ENCODE measurements at regions not wholly inside any gene's neighbourhood (a gene's known extent, or its start where the extent isn't known, plus 50 kb on each side); places are given as distances from the start of the nearest gene placed in this dataset.

DNA sequence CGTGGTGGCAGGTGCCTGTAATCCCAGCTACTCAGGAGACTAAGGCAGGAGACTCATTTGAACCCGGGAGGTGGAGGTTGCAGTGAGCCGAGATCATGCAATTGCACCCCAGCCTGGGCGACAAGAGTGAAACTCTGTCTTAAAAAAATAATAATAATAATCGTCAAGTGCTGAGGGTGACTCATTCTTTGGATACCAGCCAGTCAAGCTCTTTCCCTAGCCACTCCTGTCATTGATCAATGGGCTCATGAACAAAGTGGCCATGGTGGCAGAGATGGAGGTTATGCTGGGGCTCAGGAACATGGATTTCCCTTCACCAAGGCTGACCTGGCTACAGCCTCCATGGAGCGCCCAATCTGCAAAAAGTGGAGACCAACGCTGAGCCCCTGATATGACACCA lies 94.5 kb upstream of the HAAO start:
- H3K9me3 Mint-ChIP-seq (ENCODE audit: low read depth, unreplicated experiment), result peaks cover 3% of the 10 kb centered on the region
- no peaks in the 10 kb centered on the region for H3K27me3 Mint-ChIP-seq (ENCODE audit: unreplicated experiment)
- TF ChIP-seq, protein P1, sequence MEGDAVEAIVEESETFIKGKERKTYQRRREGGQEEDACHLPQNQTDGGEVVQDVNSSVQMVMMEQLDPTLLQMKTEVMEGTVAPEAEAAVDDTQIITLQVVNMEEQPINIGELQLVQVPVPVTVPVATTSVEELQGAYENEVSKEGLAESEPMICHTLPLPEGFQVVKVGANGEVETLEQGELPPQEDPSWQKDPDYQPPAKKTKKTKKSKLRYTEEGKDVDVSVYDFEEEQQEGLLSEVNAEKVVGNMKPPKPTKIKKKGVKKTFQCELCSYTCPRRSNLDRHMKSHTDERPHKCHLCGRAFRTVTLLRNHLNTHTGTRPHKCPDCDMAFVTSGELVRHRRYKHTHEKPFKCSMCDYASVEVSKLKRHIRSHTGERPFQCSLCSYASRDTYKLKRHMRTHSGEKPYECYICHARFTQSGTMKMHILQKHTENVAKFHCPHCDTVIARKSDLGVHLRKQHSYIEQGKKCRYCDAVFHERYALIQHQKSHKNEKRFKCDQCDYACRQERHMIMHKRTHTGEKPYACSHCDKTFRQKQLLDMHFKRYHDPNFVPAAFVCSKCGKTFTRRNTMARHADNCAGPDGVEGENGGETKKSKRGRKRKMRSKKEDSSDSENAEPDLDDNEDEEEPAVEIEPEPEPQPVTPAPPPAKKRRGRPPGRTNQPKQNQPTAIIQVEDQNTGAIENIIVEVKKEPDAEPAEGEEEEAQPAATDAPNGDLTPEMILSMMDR (IDR thresholded peaks at IDR 0.05; ENCODE audit: unreplicated experiment), result no peak
- no TSS peak for BruUV-seq (replicated peaks)
- no peak overlapping the region for H3K27ac Mint-ChIP-seq (ENCODE audit: unreplicated experiment)
- CTCF ChIA-PET, result interaction anchor here (0.8 kb wide), 1 partner anchor 10 kb away, joined by 4 read pairs; no protein-coding TSS in a partner anchor
- peak; percentile 35 for DNase-seq
- H3K4me3 Mint-ChIP-seq (ENCODE audit: low read depth, unreplicated experiment), result no peak overlapping the region
- intact Hi-C loops (cut with micrococcal nuclease; ENCODE audit: unreplicated experiment), result no loop called here
- H3K36me3 Mint-ChIP-seq (ENCODE audit: insufficient read depth, unreplicated experiment), result no peaks in the 10 kb centered on the region
- H3K4me1 Mint-ChIP-seq (ENCODE audit: low read depth, unreplicated experiment), result no peaks in the 10 kb centered on the region

DNA sequence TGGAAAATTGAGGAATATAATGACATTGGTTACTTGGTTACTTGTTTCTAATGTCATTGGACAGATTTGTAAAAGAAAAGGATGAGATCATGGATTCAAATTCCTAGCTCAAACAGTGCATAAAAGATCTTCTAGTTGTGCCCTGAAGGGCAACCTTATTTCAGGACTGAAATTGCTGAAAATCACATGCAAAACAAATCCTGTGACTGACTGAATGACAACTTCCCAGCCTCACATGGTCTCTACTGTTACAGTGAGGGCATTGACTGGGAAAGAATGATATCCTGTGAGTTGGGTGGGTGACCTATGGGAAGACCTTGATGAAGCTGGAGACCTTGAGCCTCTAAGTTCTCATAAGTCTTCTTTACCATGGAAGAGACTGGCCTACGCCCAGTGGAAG lies 90.4 kb upstream of the HAAO start:
- Mint-ChIP-seq H3K4me3 (ENCODE audit: low read depth, unreplicated experiment) (no peak overlapping the region), H3K9me3 (ENCODE audit: low read depth, unreplicated experiment) (no peaks in the 10 kb centered on the region), H3K27ac (ENCODE audit: unreplicated experiment) (no peak overlapping the region), H3K4me1 (ENCODE audit: low read depth, unreplicated experiment) (no peaks in the 10 kb centered on the region), H3K27me3 (ENCODE audit: unreplicated experiment) (no peaks in the 10 kb centered on the region), H3K36me3 (ENCODE audit: insufficient read depth, unreplicated experiment) (no peaks in the 10 kb centered on the region)
- BruUV-seq (replicated peaks), result no TSS peak
- TF ChIP-seq, protein P1 (IDR thresholded peaks at IDR 0.05; ENCODE audit: unreplicated experiment), result no peak
- intact Hi-C loops (cut with micrococcal nuclease; ENCODE audit: unreplicated experiment), result no loop called here
- CTCF ChIA-PET, result no interaction called here
- DNase-seq, result no peak

DNA sequence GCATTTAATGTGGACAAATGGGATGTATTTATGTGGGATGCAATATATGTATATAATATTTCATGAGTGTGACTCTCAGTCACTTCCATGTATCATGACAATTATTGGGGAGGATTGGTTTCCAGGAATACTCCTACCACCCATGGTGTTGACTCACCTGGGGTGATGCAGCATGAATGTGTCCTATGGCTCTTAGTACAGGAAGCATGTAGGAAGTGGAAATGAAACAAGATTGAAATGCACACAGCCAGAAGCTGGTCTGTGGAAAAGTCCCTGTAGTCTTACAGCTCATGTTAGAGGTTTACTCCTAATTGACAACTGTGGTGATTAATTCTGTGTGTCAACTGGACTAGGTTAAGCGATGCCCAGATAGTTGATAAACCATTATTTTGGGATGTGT lies 89.3 kb upstream of the HAAO start:
- intact Hi-C loops (cut with micrococcal nuclease; ENCODE audit: unreplicated experiment), result no loop called here
- Mint-ChIP-seq H3K9me3 (ENCODE audit: low read depth, unreplicated experiment) (no peaks in the 10 kb centered on the region), H3K27me3 (ENCODE audit: unreplicated experiment) (no peaks in the 10 kb centered on the region), H3K4me3 (ENCODE audit: low read depth, unreplicated experiment) (no peak overlapping the region), H3K4me1 (ENCODE audit: low read depth, unreplicated experiment) (no peaks in the 10 kb centered on the region), H3K36me3 (ENCODE audit: insufficient read depth, unreplicated experiment) (no peaks in the 10 kb centered on the region), H3K27ac (ENCODE audit: unreplicated experiment) (no peak overlapping the region)
- TF ChIP-seq, protein P1 (IDR thresholded peaks at IDR 0.05; ENCODE audit: unreplicated experiment), result no peak
- CTCF ChIA-PET, result interaction anchor here (0.6 kb wide), 1 partner anchor 21 kb away, joined by 3 read pairs; no protein-coding TSS in a partner anchor
- no TSS peak for BruUV-seq (replicated peaks)
- no peak for DNase-seq

DNA sequence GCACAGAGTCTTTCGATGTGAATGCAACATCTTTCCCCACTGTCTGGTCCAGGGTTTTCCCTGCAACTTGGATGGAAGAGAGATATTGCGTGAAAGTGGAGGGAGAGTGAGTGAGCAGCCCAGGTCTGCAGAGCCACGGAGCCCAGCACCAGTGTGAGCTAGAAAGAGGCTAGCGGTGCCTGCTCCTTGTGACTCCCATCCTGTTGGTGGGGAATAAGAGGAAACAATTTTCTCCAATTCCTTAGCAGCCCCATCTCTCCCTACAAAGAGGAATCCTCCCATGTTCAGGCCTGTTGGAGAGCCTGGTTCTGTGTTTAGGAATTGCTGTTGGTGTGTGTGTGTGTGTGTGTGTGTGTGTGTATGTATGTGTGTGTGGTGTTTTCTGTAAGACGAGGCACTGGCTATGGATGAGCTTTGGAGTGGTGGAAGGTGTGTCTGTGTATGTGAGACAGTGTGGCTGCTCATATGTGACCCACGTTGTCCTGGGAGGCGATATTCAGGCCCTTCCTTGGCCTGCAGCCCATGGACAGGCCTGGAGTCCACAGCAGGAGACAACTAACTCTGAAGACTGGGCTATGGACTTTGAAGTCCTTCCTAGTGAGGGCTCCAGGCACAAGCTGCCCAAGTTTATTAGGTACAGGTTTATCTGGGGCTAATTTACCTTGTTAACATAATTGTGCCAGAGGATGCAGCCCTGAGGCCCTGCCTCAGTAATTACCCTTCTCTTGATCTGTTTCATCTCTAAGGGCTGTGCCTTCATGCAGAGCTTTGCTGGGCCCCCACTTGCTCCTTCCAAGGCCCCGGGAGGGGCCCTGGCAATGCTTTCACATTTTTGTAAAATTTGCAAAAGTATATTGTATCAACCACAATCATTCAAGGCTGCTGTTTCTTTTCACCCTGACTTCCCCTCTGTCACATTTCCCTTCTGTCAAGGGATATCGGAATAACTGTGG lies 88.6 kb upstream of the HAAO start:
- no peaks in the 10 kb centered on the region for H3K36me3 Mint-ChIP-seq (ENCODE audit: insufficient read depth, unreplicated experiment)
- intact Hi-C loops (cut with micrococcal nuclease; ENCODE audit: unreplicated experiment), result no loop called here
- no peaks in the 10 kb centered on the region for H3K9me3 Mint-ChIP-seq (ENCODE audit: low read depth, unreplicated experiment)
- H3K27ac Mint-ChIP-seq (ENCODE audit: unreplicated experiment), result no peak overlapping the region
- H3K27me3 Mint-ChIP-seq (ENCODE audit: unreplicated experiment), result no peaks in the 10 kb centered on the region
- TF ChIP-seq, protein P1 (IDR thresholded peaks at IDR 0.05; ENCODE audit: unreplicated experiment), result no peak
- CTCF ChIA-PET, result interaction anchor here (0.6 to 1.0 kb wide), 2 partner anchors 50 to 604 kb away, joined by 3 to 4 read pairs; no protein-coding TSS in a partner anchor
- no peak for DNase-seq
- no peak overlapping the region for H3K4me3 Mint-ChIP-seq (ENCODE audit: low read depth, unreplicated experiment)
- no TSS peak for BruUV-seq (replicated peaks)
- no peaks in the 10 kb centered on the region for H3K4me1 Mint-ChIP-seq (ENCODE audit: low read depth, unreplicated experiment)

Data from Calu3 (cell line).